ENCODE measurements at regions not wholly inside any gene's neighbourhood (a gene's known extent, or its start where the extent isn't known, plus 50 kb on each side); places are given as distances from the start of the nearest gene placed in this dataset.
"Not testable (repeated sequence)": the region's sequence is repeated elsewhere in the genome, so short reads cannot be mapped to it uniquely, and the experiment has no call there.

GRCh38 chr7:91789558-91789957, 90.9 kb downstream of the MTERF1 start:
- no peak for DNase-seq
- H3K27me3 ChIP-seq (ENCODE audit: low read length) = no peaks in the 10 kb centered on the region
- H3K36me3 ChIP-seq (ENCODE audit: insufficient read depth, low read length) = no peaks in the 10 kb centered on the region
- no peaks in the 10 kb centered on the region for H3K9me3 ChIP-seq (ENCODE audit: low read length)
- H4K20me1 ChIP-seq (ENCODE audit: insufficient read depth, low read depth, low read length) = no peaks in the 10 kb centered on the region
- no peaks in the 10 kb centered on the region for H3K9me2 ChIP-seq (replicated peaks; ENCODE audit: insufficient read depth, low read length)
- no peak overlapping the region for H3K4me2 ChIP-seq (ENCODE audit: low read depth, low read length, poor library complexity, severe bottlenecking)
- no peak overlapping the region for H2AFZ ChIP-seq (ENCODE audit: low read length)
- no peaks in the 10 kb centered on the region for H3K79me2 ChIP-seq (ENCODE audit: low read length)
- no peaks in the 10 kb centered on the region for H3K4me1 ChIP-seq (ENCODE audit: low read length)
- H3K27ac ChIP-seq (ENCODE audit: low read length) = no peak overlapping the region
- H3K9ac ChIP-seq (ENCODE audit: low read length) = no peak overlapping the region
- no peak overlapping the region for H3K4me3 ChIP-seq (ENCODE audit: low read length)

GRCh38 chr7:91790646-91791045, 89.9 kb downstream of the MTERF1 start:
- H3K79me2 ChIP-seq (ENCODE audit: low read length); H3K9me3 ChIP-seq (ENCODE audit: low read length); H3K4me3 ChIP-seq (ENCODE audit: low read length); H4K20me1 ChIP-seq (ENCODE audit: insufficient read depth, low read depth, low read length); H3K9ac ChIP-seq (ENCODE audit: low read length); H3K9me2 ChIP-seq (replicated peaks; ENCODE audit: insufficient read depth, low read length); H3K4me1 ChIP-seq (ENCODE audit: low read length); H3K36me3 ChIP-seq (ENCODE audit: insufficient read depth, low read length); H2AFZ ChIP-seq (ENCODE audit: low read length); H3K4me2 ChIP-seq (ENCODE audit: low read depth, low read length, poor library complexity, severe bottlenecking); H3K27me3 ChIP-seq (ENCODE audit: low read length); DNase-seq; H3K27ac ChIP-seq (ENCODE audit: low read length): not testable (repeated sequence)

GRCh38 chr7:91796122-91796521, 84.4 kb downstream of the MTERF1 start:
- H3K27ac ChIP-seq (ENCODE audit: low read length) = no peak overlapping the region
- no peaks in the 10 kb centered on the region for H3K36me3 ChIP-seq (ENCODE audit: insufficient read depth, low read length)
- H4K20me1 ChIP-seq (ENCODE audit: insufficient read depth, low read depth, low read length) = no peaks in the 10 kb centered on the region
- H3K9me2 ChIP-seq (replicated peaks; ENCODE audit: insufficient read depth, low read length) = no peaks in the 10 kb centered on the region
- DNase-seq = no peak
- H3K27me3 ChIP-seq (ENCODE audit: low read length) = no peaks in the 10 kb centered on the region
- H3K9me3 ChIP-seq (ENCODE audit: low read length) = no peaks in the 10 kb centered on the region
- peaks cover 6% of the 10 kb centered on the region for H3K4me1 ChIP-seq (ENCODE audit: low read length)
- no peaks in the 10 kb centered on the region for H3K79me2 ChIP-seq (ENCODE audit: low read length)
- H3K4me2 ChIP-seq (ENCODE audit: low read depth, low read length, poor library complexity, severe bottlenecking) = no peak overlapping the region
- H3K4me3 ChIP-seq (ENCODE audit: low read length) = no peak overlapping the region
- no peak overlapping the region for H3K9ac ChIP-seq (ENCODE audit: low read length)
- H2AFZ ChIP-seq (ENCODE audit: low read length) = no peak overlapping the region

GRCh38 chr7:91798425-91798824, 82.1 kb downstream of the MTERF1 start:
- no peak overlapping the region for H3K9ac ChIP-seq (ENCODE audit: low read length)
- H3K4me1 ChIP-seq (ENCODE audit: low read length) = peaks cover 6% of the 10 kb centered on the region
- no peak overlapping the region for H2AFZ ChIP-seq (ENCODE audit: low read length)
- H3K27me3 ChIP-seq (ENCODE audit: low read length) = no peaks in the 10 kb centered on the region
- H3K9me2 ChIP-seq (replicated peaks; ENCODE audit: insufficient read depth, low read length) = no peaks in the 10 kb centered on the region
- H3K4me2 ChIP-seq (ENCODE audit: low read depth, low read length, poor library complexity, severe bottlenecking) = no peak overlapping the region
- no peak overlapping the region for H3K27ac ChIP-seq (ENCODE audit: low read length)
- H4K20me1 ChIP-seq (ENCODE audit: insufficient read depth, low read depth, low read length) = no peaks in the 10 kb centered on the region
- H3K36me3 ChIP-seq (ENCODE audit: insufficient read depth, low read length) = no peaks in the 10 kb centered on the region
- no peaks in the 10 kb centered on the region for H3K9me3 ChIP-seq (ENCODE audit: low read length)
- H3K4me3 ChIP-seq (ENCODE audit: low read length) = no peak overlapping the region
- no peaks in the 10 kb centered on the region for H3K79me2 ChIP-seq (ENCODE audit: low read length)
- no peak for DNase-seq

GRCh38 chr7:91800389-91800788, 80.1 kb downstream of the MTERF1 start:
- no peaks in the 10 kb centered on the region for H3K27me3 ChIP-seq (ENCODE audit: low read length)
- H3K9ac ChIP-seq (ENCODE audit: low read length) = no peak overlapping the region
- no peak overlapping the region for H2AFZ ChIP-seq (ENCODE audit: low read length)
- H3K9me2 ChIP-seq (replicated peaks; ENCODE audit: insufficient read depth, low read length) = no peaks in the 10 kb centered on the region
- no peak for DNase-seq
- no peaks in the 10 kb centered on the region for H3K9me3 ChIP-seq (ENCODE audit: low read length)
- no peaks in the 10 kb centered on the region for H3K79me2 ChIP-seq (ENCODE audit: low read length)
- H3K27ac ChIP-seq (ENCODE audit: low read length) = no peak overlapping the region
- no peaks in the 10 kb centered on the region for H4K20me1 ChIP-seq (ENCODE audit: insufficient read depth, low read depth, low read length)
- H3K36me3 ChIP-seq (ENCODE audit: insufficient read depth, low read length) = no peaks in the 10 kb centered on the region
- no peak overlapping the region for H3K4me2 ChIP-seq (ENCODE audit: low read depth, low read length, poor library complexity, severe bottlenecking)
- H3K4me1 ChIP-seq (ENCODE audit: low read length) = peaks cover 6% of the 10 kb centered on the region
- H3K4me3 ChIP-seq (ENCODE audit: low read length) = no peak overlapping the region

- Histone ChIP-seq H3K27me3 (ENCODE audit: low read length) (no peaks in the 10 kb centered on the region), H3K4me2 (ENCODE audit: low read depth, low read length, poor library complexity, severe bottlenecking) (no peak overlapping the region), H3K9me3 (ENCODE audit: low read length) (no peaks in the 10 kb centered on the region), H3K9me2 (replicated peaks; ENCODE audit: insufficient read depth, low read length) (no peaks in the 10 kb centered on the region), H3K79me2 (ENCODE audit: low read length) (no peaks in the 10 kb centered on the region), H3K27ac (ENCODE audit: low read length) (no peak overlapping the region), H2AFZ (ENCODE audit: low read length) (no peak overlapping the region), H3K36me3 (ENCODE audit: insufficient read depth, low read length) (no peaks in the 10 kb centered on the region), H3K4me1 (ENCODE audit: low read length) (peaks cover 6% of the 10 kb centered on the region), H4K20me1 (ENCODE audit: insufficient read depth, low read depth, low read length) (no peaks in the 10 kb centered on the region), H3K4me3 (ENCODE audit: low read length) (no peak overlapping the region), H3K9ac (ENCODE audit: low read length) (no peak overlapping the region)
- DNase-seq = no peak
Measured at GRCh38 chr7:91801331-91801983, 79.0 kb downstream of the MTERF1 start.

- no peaks in the 10 kb centered on the region for H3K9me3 ChIP-seq (ENCODE audit: low read length)
- H4K20me1 ChIP-seq (ENCODE audit: insufficient read depth, low read depth, low read length) = no peaks in the 10 kb centered on the region
- no peaks in the 10 kb centered on the region for H3K9me2 ChIP-seq (replicated peaks; ENCODE audit: insufficient read depth, low read length)
- H3K36me3 ChIP-seq (ENCODE audit: insufficient read depth, low read length) = no peaks in the 10 kb centered on the region
- peaks cover 9% of the 10 kb centered on the region for H3K4me1 ChIP-seq (ENCODE audit: low read length)
- H3K9ac ChIP-seq (ENCODE audit: low read length) = no peak overlapping the region
- no peaks in the 10 kb centered on the region for H3K79me2 ChIP-seq (ENCODE audit: low read length)
- H3K27ac ChIP-seq (ENCODE audit: low read length) = no peak overlapping the region
- no peak overlapping the region for H3K4me3 ChIP-seq (ENCODE audit: low read length)
- no peak overlapping the region for H3K4me2 ChIP-seq (ENCODE audit: low read depth, low read length, poor library complexity, severe bottlenecking)
- H3K27me3 ChIP-seq (ENCODE audit: low read length) = peaks cover 3% of the 10 kb centered on the region; the same call in 1 of the 2 replicates
- no peak for DNase-seq
- no peak overlapping the region for H2AFZ ChIP-seq (ENCODE audit: low read length)
Measured at GRCh38 chr7:91811236-91811635, 69.3 kb downstream of the MTERF1 start.

- no peak for DNase-seq
- Histone ChIP-seq H3K4me3 (ENCODE audit: low read length) (no peak overlapping the region), H3K9me3 (ENCODE audit: low read length) (no peaks in the 10 kb centered on the region), H3K9ac (ENCODE audit: low read length) (no peak overlapping the region), H3K27me3 (ENCODE audit: low read length) (peaks cover 3% of the 10 kb centered on the region; the same call in 1 of the 2 replicates), H4K20me1 (ENCODE audit: insufficient read depth, low read depth, low read length) (no peaks in the 10 kb centered on the region), H3K9me2 (replicated peaks; ENCODE audit: insufficient read depth, low read length) (no peaks in the 10 kb centered on the region), H3K79me2 (ENCODE audit: low read length) (no peaks in the 10 kb centered on the region), H3K4me1 (ENCODE audit: low read length) (peaks cover 9% of the 10 kb centered on the region), H3K27ac (ENCODE audit: low read length) (no peak overlapping the region), H3K36me3 (ENCODE audit: insufficient read depth, low read length) (no peaks in the 10 kb centered on the region), H3K4me2 (ENCODE audit: low read depth, low read length, poor library complexity, severe bottlenecking) (no peak overlapping the region), H2AFZ (ENCODE audit: low read length) (no peak overlapping the region)
Measured at GRCh38 chr7:91811641-91812040, 68.9 kb downstream of the MTERF1 start.
